Medulla oblongata (tissue), 1 donor: ENCODE measurements at regions not wholly inside any gene's neighbourhood (a gene's known extent, or its start where the extent isn't known, plus 50 kb on each side); places are given as distances from the start of the nearest gene placed in this dataset.

Experiments used
- DNase-seq: peaks from one replicate; pipeline ENCODE4 v3.0.0-alpha.2; 2015; ENCODE audit errors: extremely low spot score

GRCh38 chr9:75410405-75410804 lies 322.1 kb downstream of the OSTF1 start:
- no peak for DNase-seq

- DNase-seq: peak; percentile 68
Measured at GRCh38 chr9:75414371-75415160, 326.3 kb downstream of the OSTF1 start.

GRCh38 chr9:75417471-75417870 lies 329.2 kb downstream of the OSTF1 start:
- no peak for DNase-seq

GRCh38 chr9:75418518-75418917 lies 330.2 kb downstream of the OSTF1 start:
- DNase-seq: no peak

GRCh38 chr9:75422944-75423522 lies 334.7 kb downstream of the OSTF1 start:
- no peak for DNase-seq

- DNase-seq: peak; percentile 73
Measured at GRCh38 chr9:75429531-75430475, 341.5 kb downstream of the OSTF1 start.

GRCh38 chr9:75431375-75431774 lies 343.1 kb downstream of the OSTF1 start:
- DNase-seq: no peak

GRCh38 chr9:75432386-75432785 lies 344.1 kb downstream of the OSTF1 start:
- DNase-seq: no peak

- no peak for DNase-seq
Measured at GRCh38 chr9:75432888-75433287, 344.6 kb downstream of the OSTF1 start.

- DNase-seq: peak; percentile 22
Measured at GRCh38 chr9:75438716-75439115, 350.4 kb downstream of the OSTF1 start.

GRCh38 chr9:75440914-75441313 lies 352.6 kb downstream of the OSTF1 start:
- no peak for DNase-seq

- peak; percentile 43 for DNase-seq
Measured at GRCh38 chr9:75445144-75445543, 356.8 kb downstream of the OSTF1 start.

- DNase-seq: no peak
Measured at GRCh38 chr9:75447281-75447680, 359.0 kb downstream of the OSTF1 start.

- peak; percentile 24 for DNase-seq
Measured at GRCh38 chr9:75448281-75448680, 360.0 kb downstream of the OSTF1 start.

- no peak for DNase-seq
Measured at GRCh38 chr9:75448955-75449354, 360.6 kb downstream of the OSTF1 start.

GRCh38 chr9:75451045-75451444 lies 362.7 kb downstream of the OSTF1 start:
- DNase-seq: no peak

- DNase-seq: no peak
Measured at GRCh38 chr9:75451505-75451904, 363.2 kb downstream of the OSTF1 start.

GRCh38 chr9:75452512-75452911 lies 364.2 kb downstream of the OSTF1 start:
- peak; percentile 35 for DNase-seq

GRCh38 chr9:75454043-75454442 lies 365.7 kb downstream of the OSTF1 start:
- no peak for DNase-seq

- no peak for DNase-seq
Measured at GRCh38 chr9:75454891-75455290, 366.6 kb downstream of the OSTF1 start.

- peak; percentile 55 for DNase-seq
Measured at GRCh38 chr9:75455444-75455921, 367.2 kb downstream of the OSTF1 start.

- DNase-seq: no peak
Measured at GRCh38 chr9:75456698-75457097, 368.4 kb downstream of the OSTF1 start.
